Gastrocnemius medialis (tissue), 4 donors: ENCODE measurements at regions not wholly inside any gene's neighbourhood (a gene's known extent, or its start where the extent isn't known, plus 50 kb on each side); places are given as distances from the start of the nearest gene placed in this dataset.

Experiments
- ATAC-seq, 2 donors: fragments of 150-250 bp; one replicate each; pipeline ENCODE4 v1.9.1; 2016
- DNase-seq, 2 donors: peaks; one replicate each; pipeline ENCODE4 v3.0.0-alpha.2; 2019
- H3K27ac ChIP-seq, 4 donors: fragments of 200-600 bp; sonication (generic); 1 replicate in 1 of 4; 2 replicates in 3 of 4; pipeline ENCODE4 v1.5.1; 2016 to 2018; ENCODE audit warnings: mild to moderate bottlenecking in 2 of 4, moderate library complexity in 1 of 4
- H3K27me3 ChIP-seq, 3 donors: fragments of 200-600 bp; sonication (generic) in 2 of 3; 1 replicate in 1 of 3; 2 replicates in 2 of 3; pipeline versions ENCODE4 v1.5.1 to v1.6.0; 2016 to 2019; ENCODE audit warnings: mild to moderate bottlenecking in 1 of 3, moderate library complexity in 1 of 3
- H3K36me3 ChIP-seq, 2 donors: fragments of 200-600 bp; sonication (generic) in 1 of 2; one replicate each; pipeline ENCODE4 v1.5.1; 2017 to 2018
- H3K4me1 ChIP-seq, 2 donors: fragments of 200-600 bp; sonication (generic) in 1 of 2; one replicate each; pipeline ENCODE4 v1.5.1; 2016 to 2017; ENCODE audit warnings: mild to moderate bottlenecking in 2 of 2
- H3K4me3 ChIP-seq, 4 donors: fragments of 200-600 bp; sonication (generic) in 3 of 4; 1 replicate in 1 of 4; 2 replicates in 3 of 4; pipeline ENCODE4 v1.5.1; 2016 to 2019; ENCODE audit warnings: mild to moderate bottlenecking in 2 of 4
- H3K9me3 ChIP-seq, 3 donors: fragments of 200-600 bp; sonication (generic) in 2 of 3; 1 replicate in 1 of 3; 2 replicates in 2 of 3; pipeline ENCODE4 v1.5.1; 2016 to 2019
- POLR2A ChIP-seq, 2 donors: fragments of 450-650 bp; IDR thresholded peaks; one replicate each; pipeline ENCODE4 v1.6.1; 2017; ENCODE audit warnings: antibody characterized with exemption in 2 of 2, mild to moderate bottlenecking in 2 of 2, moderate library complexity in 2 of 2
- in situ Hi-C, 4 donors: fragments of 200-750 bp; cut with MboI; loops; one replicate each; pipeline versions ENCODE4 v1.15.0 to v1.8.0; 2017; ENCODE audit warnings: low sequenced_read_pairs in 4 of 4
- intact Hi-C: fragments of 100-400 bp; cut with DNase I; formaldehyde crosslinking; loops from one replicate; pipeline ENCODE4 v1.15.1; 2023; ENCODE audit warnings: low total_unique reads
- TF ChIP-seq, protein P1 (sequence below), 5 experiments: fragments of 450-650 bp in 3 of 5; fragments of 200-600 bp in 2 of 5; sonication (generic) in 2 of 5; IDR thresholded peaks in 4 of 5; conservative IDR thresholded peaks in 1 of 5; 1 replicate in 4 of 5; 2 replicates in 1 of 5; pipeline ENCODE4 v1.5.1; 2016 to 2019; ENCODE audit warnings: antibody characterized with exemption in 5 of 5, mild to moderate bottlenecking in 3 of 5, moderate library complexity in 3 of 5

DNA sequence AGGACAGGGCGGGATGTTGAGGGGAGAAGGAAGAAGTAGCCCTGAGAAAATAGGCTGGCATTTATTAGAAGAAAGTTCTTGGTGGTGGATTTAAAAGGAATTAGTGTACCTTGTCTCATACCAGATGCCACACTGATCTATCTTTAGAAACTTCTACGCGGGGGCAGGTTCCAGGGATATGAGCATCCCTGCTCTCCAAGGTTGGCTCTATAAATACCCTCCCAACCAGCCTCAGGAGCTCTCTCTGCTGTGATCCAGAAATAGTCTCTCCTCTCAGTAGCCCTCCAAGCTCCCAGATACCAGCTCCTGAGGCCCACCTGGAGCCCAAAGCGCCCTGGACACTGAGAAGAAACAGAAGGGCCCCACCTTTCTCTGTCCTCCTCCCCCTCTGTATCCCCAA, 128.3 kb upstream of the TNR start:
- Histone ChIP-seq H3K27me3 (no peaks in the 10 kb centered on the region), H3K9me3 (no peaks in the 10 kb centered on the region), H3K4me1 (no peaks in the 10 kb centered on the region), H3K4me3 (no peak overlapping the region), H3K27ac (no peak overlapping the region), H3K36me3 (no peaks in the 10 kb centered on the region)
- no peak for ATAC-seq
- intact Hi-C loops: no loop called here
- in situ Hi-C loops: no loop called here
- DNase-seq: no peak
- TF ChIP-seq, protein P1, sequence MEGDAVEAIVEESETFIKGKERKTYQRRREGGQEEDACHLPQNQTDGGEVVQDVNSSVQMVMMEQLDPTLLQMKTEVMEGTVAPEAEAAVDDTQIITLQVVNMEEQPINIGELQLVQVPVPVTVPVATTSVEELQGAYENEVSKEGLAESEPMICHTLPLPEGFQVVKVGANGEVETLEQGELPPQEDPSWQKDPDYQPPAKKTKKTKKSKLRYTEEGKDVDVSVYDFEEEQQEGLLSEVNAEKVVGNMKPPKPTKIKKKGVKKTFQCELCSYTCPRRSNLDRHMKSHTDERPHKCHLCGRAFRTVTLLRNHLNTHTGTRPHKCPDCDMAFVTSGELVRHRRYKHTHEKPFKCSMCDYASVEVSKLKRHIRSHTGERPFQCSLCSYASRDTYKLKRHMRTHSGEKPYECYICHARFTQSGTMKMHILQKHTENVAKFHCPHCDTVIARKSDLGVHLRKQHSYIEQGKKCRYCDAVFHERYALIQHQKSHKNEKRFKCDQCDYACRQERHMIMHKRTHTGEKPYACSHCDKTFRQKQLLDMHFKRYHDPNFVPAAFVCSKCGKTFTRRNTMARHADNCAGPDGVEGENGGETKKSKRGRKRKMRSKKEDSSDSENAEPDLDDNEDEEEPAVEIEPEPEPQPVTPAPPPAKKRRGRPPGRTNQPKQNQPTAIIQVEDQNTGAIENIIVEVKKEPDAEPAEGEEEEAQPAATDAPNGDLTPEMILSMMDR (IDR thresholded peaks at IDR 0.05 in 4 of 5, conservative IDR thresholded peaks at IDR 0.05 in 1 of 5): no peak
- TF ChIP-seq POLR2A (IDR thresholded peaks at IDR 0.05): no peak

DNA sequence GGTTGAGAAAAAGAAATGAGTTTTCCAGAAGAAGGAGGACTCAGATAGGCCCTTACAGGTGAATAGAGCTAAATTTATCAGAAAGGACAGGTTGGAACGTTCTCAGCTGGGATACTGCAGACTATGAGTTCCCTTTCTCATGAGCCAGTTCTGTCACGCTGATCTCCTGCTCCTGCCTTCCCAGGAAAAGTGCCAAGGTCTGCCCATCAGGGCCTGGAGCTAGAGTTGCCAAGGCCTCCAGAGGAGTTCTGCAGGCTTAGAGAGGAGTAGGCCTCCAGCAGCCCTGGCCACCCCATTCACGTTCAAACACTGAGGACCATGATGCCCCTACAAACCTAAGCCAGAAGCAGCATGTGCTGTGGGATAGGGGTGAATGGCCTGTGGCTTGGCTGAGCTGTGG, 126.8 kb upstream of the TNR start:
- H3K9me3 ChIP-seq: no peaks in the 10 kb centered on the region
- DNase-seq (no peak), ATAC-seq (no peak)
- H3K27ac ChIP-seq: no peak overlapping the region
- TF ChIP-seq, protein P1 (IDR thresholded peaks at IDR 0.05 in 4 of 5, conservative IDR thresholded peaks at IDR 0.05 in 1 of 5): no peak
- TF ChIP-seq POLR2A (IDR thresholded peaks at IDR 0.05): no peak
- in situ Hi-C loops: no loop called here
- H3K4me1 ChIP-seq: no peaks in the 10 kb centered on the region
- H3K36me3 ChIP-seq: no peaks in the 10 kb centered on the region
- intact Hi-C loops: no loop called here
- no peaks in the 10 kb centered on the region for H3K27me3 ChIP-seq
- no peak overlapping the region for H3K4me3 ChIP-seq

DNA sequence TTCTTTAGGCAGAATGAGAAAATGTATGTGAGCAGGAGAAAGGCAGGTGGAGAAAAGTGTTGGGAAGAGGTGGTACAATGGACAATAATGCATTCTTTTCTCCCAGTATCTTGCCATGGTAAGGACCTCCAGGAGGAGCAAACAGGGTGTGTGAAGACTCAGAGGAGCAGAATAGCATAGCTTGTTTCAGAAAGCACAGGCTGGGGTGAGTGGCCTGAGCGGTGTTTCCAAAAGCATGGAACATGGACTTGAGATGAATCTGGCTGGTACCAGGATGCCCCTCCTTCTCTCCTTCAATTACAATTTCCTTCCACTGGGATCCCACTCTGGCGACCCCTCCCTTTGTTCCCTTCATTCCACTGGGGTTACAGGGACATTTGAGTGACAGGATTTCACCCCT, 123.4 kb upstream of the TNR start:
- TF ChIP-seq, protein P1 (IDR thresholded peaks at IDR 0.05 in 4 of 5, conservative IDR thresholded peaks at IDR 0.05 in 1 of 5): no peak
- TF ChIP-seq POLR2A (IDR thresholded peaks at IDR 0.05): no peak
- H3K36me3 ChIP-seq: no peaks in the 10 kb centered on the region
- DNase-seq (no peak), ATAC-seq (no peak)
- in situ Hi-C loops: no loop called here
- intact Hi-C loops: no loop called here
- no peaks in the 10 kb centered on the region for H3K4me1 ChIP-seq
- H3K9me3 ChIP-seq: no peaks in the 10 kb centered on the region
- no peak overlapping the region for H3K27ac ChIP-seq
- H3K27me3 ChIP-seq: no peaks in the 10 kb centered on the region
- no peak overlapping the region for H3K4me3 ChIP-seq

DNA sequence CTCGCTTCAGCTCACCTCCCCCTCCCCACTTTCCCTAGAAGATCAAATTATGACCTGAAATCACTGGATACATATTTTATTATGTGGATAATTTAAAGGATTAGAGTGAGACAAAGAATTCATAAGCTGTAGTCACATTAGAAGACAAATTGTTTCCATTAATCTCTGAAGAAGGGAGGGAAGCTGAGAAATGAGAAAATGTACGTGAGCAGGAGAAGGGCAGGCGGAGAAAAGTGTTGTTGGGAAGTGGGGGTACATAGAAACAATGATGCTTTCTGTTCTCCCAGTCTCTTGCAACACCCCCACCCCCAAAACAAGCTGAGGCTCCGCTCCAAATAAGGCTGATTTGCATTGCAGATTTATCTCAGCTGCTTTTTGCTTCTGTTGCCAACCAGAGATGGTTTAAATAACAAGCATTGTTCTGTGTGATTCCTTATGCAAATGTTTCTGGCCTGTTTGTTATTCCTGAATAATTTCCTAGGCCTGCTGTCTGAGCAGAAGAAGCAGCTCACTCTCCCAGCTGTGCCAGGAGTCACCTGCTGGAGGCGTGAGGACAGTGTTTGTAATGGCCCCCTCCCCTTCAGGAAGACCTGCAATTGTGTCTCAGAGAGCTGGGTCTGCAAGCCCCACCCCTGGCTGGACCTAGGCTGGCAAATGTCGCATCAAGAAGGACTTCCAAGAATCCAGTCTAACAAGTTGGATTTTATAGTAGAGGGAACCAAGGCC, 121.8 kb upstream of the TNR start:
- in situ Hi-C loops: no loop called here
- no peaks in the 10 kb centered on the region for H3K9me3 ChIP-seq
- no peaks in the 10 kb centered on the region for H3K4me1 ChIP-seq
- TF ChIP-seq, protein P1 (IDR thresholded peaks at IDR 0.05 in 4 of 5, conservative IDR thresholded peaks at IDR 0.05 in 1 of 5): no peak
- no peak for TF ChIP-seq POLR2A (IDR thresholded peaks at IDR 0.05)
- no peaks in the 10 kb centered on the region for H3K27me3 ChIP-seq
- DNase-seq: no peak
- no peaks in the 10 kb centered on the region for H3K36me3 ChIP-seq
- no peak for ATAC-seq
- no peak overlapping the region for H3K27ac ChIP-seq
- intact Hi-C loops: no loop called here
- H3K4me3 ChIP-seq: no peak overlapping the region

DNA sequence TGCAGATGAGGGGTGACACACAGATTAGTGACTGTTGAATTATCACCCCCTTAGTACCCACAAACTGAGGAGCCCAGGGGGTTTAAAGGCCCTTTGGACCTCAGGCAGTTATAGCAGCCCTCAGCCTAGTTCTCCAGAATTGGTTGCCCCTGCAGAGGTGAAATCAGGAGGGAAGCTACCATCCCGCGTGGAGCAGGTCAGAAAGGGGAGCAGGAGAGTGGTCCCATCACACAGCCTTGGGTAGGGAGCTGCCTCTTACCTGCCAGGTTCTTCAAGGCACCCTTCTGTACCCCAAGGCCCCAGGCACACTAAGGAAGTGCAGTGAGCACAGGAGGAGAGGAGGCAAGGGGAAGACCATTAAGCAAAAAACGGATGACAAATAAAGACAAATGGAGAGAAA, 121.2 kb upstream of the TNR start:
- TF ChIP-seq POLR2A (IDR thresholded peaks at IDR 0.05): no peak
- TF ChIP-seq, protein P1 (IDR thresholded peaks at IDR 0.05 in 4 of 5, conservative IDR thresholded peaks at IDR 0.05 in 1 of 5): no peak
- ATAC-seq (no peak), DNase-seq (no peak)
- Histone ChIP-seq H3K9me3 (no peaks in the 10 kb centered on the region), H3K36me3 (no peaks in the 10 kb centered on the region), H3K27ac (no peak overlapping the region), H3K4me1 (no peaks in the 10 kb centered on the region), H3K4me3 (no peak overlapping the region), H3K27me3 (no peaks in the 10 kb centered on the region)
- in situ Hi-C loops (no loop called here), intact Hi-C loops (no loop called here)
